PC-9 (cell line): ENCODE measurements at regions not wholly inside any gene's neighbourhood (a gene's known extent, or its start where the extent isn't known, plus 50 kb on each side); places are given as distances from the start of the nearest gene placed in this dataset.
"Not testable (repeated sequence)": the region's sequence is repeated elsewhere in the genome, so short reads cannot be mapped to it uniquely, and the experiment has no call there.

ENCODE experiments used
- BruUV-seq: library from RNA; stranded (reverse); fragments of 400-500 nt; replicated peaks from 2 replicates; lab custom pipeline; 2021; lab: Mats Ljungman, UMichigan
- CTCF ChIA-PET: fragments of 300-600 bp; sonication (Branson Sonifier 250); formaldehyde crosslinking; loops from one replicate; lab custom pipeline; 2022; ENCODE audit warnings: antibody characterized with exemption; lab: Charles Lee
- POLR2A ChIA-PET: fragments of 300-600 bp; sonication (Branson Sonifier 250); formaldehyde crosslinking; loops from one replicate; lab custom pipeline; 2022; ENCODE audit warnings: antibody characterized with exemption; ENCODE audit not compliant: unreplicated experiment; lab: Charles Lee
- DNase-seq, 2 experiments: peaks; one replicate each; pipeline versions ENCODE4 v3.0.0 to v3.0.0-alpha.2; 2015 to 2022; ENCODE audit warnings: mixed read lengths in 1 of 2
- H2AFZ ChIP-seq: fragments of 200-600 bp; sonication (generic); 2 replicates; pipeline ENCODE4 v1.8.1; 2017; ENCODE audit warnings: antibody characterized with exemption
- H3F3A ChIP-seq: fragments of 200-600 bp; sonication (generic); 2 replicates; pipeline ENCODE4 v1.8.1; 2017; ENCODE audit warnings: antibody characterized with exemption, mild to moderate bottlenecking, low read depth; ENCODE audit not compliant: insufficient read depth
- H3K27ac ChIP-seq: fragments of 200-600 bp; sonication (generic); 2 replicates; pipeline ENCODE4 v1.6.1; 2016; ENCODE audit warnings: mixed run types
- H3K27me3 ChIP-seq: fragments of 200-600 bp; sonication (generic); 2 replicates; pipeline ENCODE4 v1.6.1; 2016; ENCODE audit warnings: low read depth, mixed run types; ENCODE audit not compliant: insufficient read depth
- H3K36me3 ChIP-seq: fragments of 200-600 bp; sonication (generic); 2 replicates; pipeline ENCODE4 v1.6.1; 2016; ENCODE audit warnings: low read depth, mixed run types
- H3K4me1 ChIP-seq: fragments of 200-600 bp; sonication (generic); replicated peaks from 2 replicates; pipeline ENCODE4 v1.6.1; 2016; ENCODE audit warnings: mixed run types; ENCODE audit not compliant: insufficient read depth
- H3K4me2 ChIP-seq: fragments of 200-600 bp; sonication (generic); 2 replicates; pipeline ENCODE4 v1.6.1; 2017; ENCODE audit warnings: mixed run types
- H3K4me3 ChIP-seq: fragments of 200-600 bp; sonication (generic); 2 replicates; pipeline ENCODE4 v1.6.1; 2016; ENCODE audit warnings: mixed run types
- H3K79me2 ChIP-seq: fragments of 200-600 bp; sonication (generic); 2 replicates; pipeline ENCODE4 v1.6.1; 2017; ENCODE audit warnings: low read depth, mixed run types
- H3K9me2 ChIP-seq: fragments of 200-600 bp; sonication (generic); 2 replicates; pipeline ENCODE4 v1.8.1; 2017; ENCODE audit warnings: mild to moderate bottlenecking; ENCODE audit not compliant: insufficient read depth
- H3K9me3 ChIP-seq: fragments of 200-600 bp; sonication (generic); 2 replicates; pipeline ENCODE4 v1.8.1; 2016; ENCODE audit warnings: low read depth; ENCODE audit not compliant: insufficient read depth
- H4K20me1 ChIP-seq: fragments of 200-600 bp; sonication (generic); 2 replicates; pipeline ENCODE4 v1.8.1; 2017; ENCODE audit not compliant: insufficient read depth
- CTCF ChIP-seq: fragments of 200-600 bp; sonication (generic); conservative IDR thresholded peaks from 2 replicates; pipeline ENCODE4 v1.6.1; 2017; ENCODE audit warnings: mixed run types, antibody characterized with exemption, mild to moderate bottlenecking, moderate library complexity
- EZH2 ChIP-seq: fragments of 200-600 bp; sonication (generic); IDR thresholded peaks from 2 replicates; pipeline ENCODE4 v1.8.0; 2017; ENCODE audit warnings: antibody characterized with exemption, low read depth
- intact Hi-C: fragments of 100-400 bp; cut with micrococcal nuclease; formaldehyde crosslinking; loops from one replicate; pipeline ENCODE4 v1.10.0; 2022; ENCODE audit not compliant: unreplicated experiment

DNA sequence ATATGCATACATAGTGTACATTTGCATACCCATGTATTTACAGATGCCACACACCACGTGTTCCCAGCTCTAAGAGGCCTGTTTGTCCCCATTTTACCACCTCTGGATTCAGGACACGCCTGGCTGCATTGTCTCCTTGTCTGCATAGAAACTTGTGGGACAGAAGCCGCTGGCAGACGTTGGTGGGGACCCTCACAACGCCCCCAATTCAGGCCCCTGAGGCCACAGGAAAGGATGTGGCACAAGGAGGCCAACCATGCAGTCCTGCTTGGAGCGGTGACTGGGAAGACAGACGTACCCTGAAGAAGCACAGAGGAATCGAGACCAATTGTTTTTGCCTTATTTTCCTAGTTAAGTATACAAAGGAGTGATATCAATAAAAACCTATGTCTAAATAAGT lies 96.1 kb downstream of the ANKRD10 start:
- TF ChIP-seq CTCF (no peak), EZH2 (no peak)
- no peak overlapping the region for H3K4me2 ChIP-seq
- ChIA-PET CTCF (interaction anchor here (0.6 kb wide), 1 partner anchor 1904 kb away, joined by 3 read pairs; no protein-coding TSS in a partner anchor), POLR2A (no interaction called here)
- H3K27me3 ChIP-seq: no peaks in the 10 kb centered on the region
- H3K27ac ChIP-seq: no peak overlapping the region
- H3K9me2 ChIP-seq: no peaks in the 10 kb centered on the region
- no peak for DNase-seq
- peaks cover 18% of the 10 kb centered on the region; the same call in 1 of the 2 replicates for H3F3A ChIP-seq
- intact Hi-C loops: loop anchor here (1.0 to 5.0 kb wide), 4 partner anchors 101 to 592 kb away; no protein-coding TSS in a partner anchor
- no peak overlapping the region for H3K4me3 ChIP-seq
- no peaks in the 10 kb centered on the region for H3K79me2 ChIP-seq
- no peaks in the 10 kb centered on the region for H3K36me3 ChIP-seq
- peaks cover 18% of the 10 kb centered on the region; the same call in 1 of the 2 replicates for H3K4me1 ChIP-seq
- no peaks in the 10 kb centered on the region for H3K9me3 ChIP-seq
- no peak overlapping the region for H2AFZ ChIP-seq
- H4K20me1 ChIP-seq: no peaks in the 10 kb centered on the region
- no TSS peak for BruUV-seq

GRCh38 chr13:110819203-110820014 lies 95.5 kb downstream of the ANKRD10 start:
- TF ChIP-seq EZH2 (no peak), CTCF (peak; percentile 99)
- no peak overlapping the region for H3K4me3 ChIP-seq
- peak overlapping the region; percentile 64 for H3K4me2 ChIP-seq
- CTCF ChIA-PET: no interaction called here
- no peaks in the 10 kb centered on the region for H3K27me3 ChIP-seq
- H3K4me1 ChIP-seq: peaks cover 18% of the 10 kb centered on the region; the same call in 1 of the 2 replicates
- no peaks in the 10 kb centered on the region for H3K9me2 ChIP-seq
- no peaks in the 10 kb centered on the region for H4K20me1 ChIP-seq
- no TSS peak for BruUV-seq
- H3K79me2 ChIP-seq: no peaks in the 10 kb centered on the region
- peak; percentile 62 to 72 for DNase-seq
- H3K36me3 ChIP-seq: no peaks in the 10 kb centered on the region
- POLR2A ChIA-PET: no interaction called here
- H3F3A ChIP-seq: peaks cover 18% of the 10 kb centered on the region; the same call in 1 of the 2 replicates
- no peak overlapping the region for H3K27ac ChIP-seq
- H2AFZ ChIP-seq: no peak overlapping the region
- intact Hi-C loops: loop anchor here (1.0 to 5.0 kb wide), 4 partner anchors 102 to 593 kb away; no protein-coding TSS in a partner anchor
- no peaks in the 10 kb centered on the region for H3K9me3 ChIP-seq

- Histone ChIP-seq H3K4me1 (peaks cover 11% of the 10 kb centered on the region; the same call in 1 of the 2 replicates), H4K20me1 (no peaks in the 10 kb centered on the region), H3K9me3 (no peaks in the 10 kb centered on the region), H3K4me3 (no peak overlapping the region), H3F3A (peaks cover 11% of the 10 kb centered on the region; the same call in 1 of the 2 replicates), H3K79me2 (no peaks in the 10 kb centered on the region), H3K36me3 (no peaks in the 10 kb centered on the region), H3K4me2 (no peak overlapping the region), H3K27ac (no peak overlapping the region), H2AFZ (no peak overlapping the region), H3K9me2 (no peaks in the 10 kb centered on the region), H3K27me3 (no peaks in the 10 kb centered on the region)
- intact Hi-C loops: no loop called here
- no TSS peak for BruUV-seq
- CTCF ChIA-PET: no interaction called here
- POLR2A ChIA-PET: no interaction called here
- DNase-seq: no peak
- no peak for TF ChIP-seq CTCF
- no peak for TF ChIP-seq EZH2
These were observed 94.5 kb downstream of the ANKRD10 start for GRCh38 chr13:110820322-110820721.

DNA sequence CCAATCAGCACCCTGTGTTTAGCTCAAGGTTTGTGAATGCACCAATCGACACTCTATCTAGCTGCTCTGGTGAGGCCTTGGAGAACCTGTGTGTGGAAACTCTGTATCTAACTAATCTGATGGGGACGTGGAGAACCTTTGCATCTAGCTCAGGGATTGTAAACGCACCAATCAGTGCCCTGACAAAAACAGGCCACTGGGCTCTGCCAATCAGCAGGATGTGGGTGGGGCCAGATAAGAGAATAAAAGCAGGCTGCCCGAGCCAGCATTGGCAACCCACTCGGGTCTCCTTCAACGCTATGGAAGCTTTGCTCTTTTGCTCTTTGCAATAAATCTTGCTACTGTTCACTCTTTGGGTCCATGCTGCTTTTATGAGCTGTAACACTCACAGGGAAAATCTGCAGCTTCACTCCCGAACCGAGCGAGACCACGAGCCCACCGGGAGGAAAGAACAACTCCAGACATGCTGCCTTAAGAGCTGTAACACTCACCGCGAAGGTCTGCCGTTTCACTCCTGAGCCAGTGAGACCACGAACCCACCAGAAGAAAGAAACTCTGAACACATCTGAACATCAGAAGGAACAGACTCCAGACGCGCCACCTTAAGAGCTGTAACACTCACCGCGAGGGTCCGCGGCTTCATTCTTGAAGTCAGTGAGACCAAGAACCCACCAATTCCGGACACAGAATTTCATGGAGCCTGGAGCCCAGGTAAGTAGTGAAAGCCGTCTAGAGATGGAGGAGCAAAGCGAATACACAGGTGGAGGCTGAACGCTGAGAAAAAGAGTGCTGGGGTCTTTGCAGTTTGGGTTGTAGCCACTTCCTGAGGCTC lies 92.8 kb downstream of the ANKRD10 start:
- H3K4me3 ChIP-seq, H4K20me1 ChIP-seq, H3K9me3 ChIP-seq, H3K36me3 ChIP-seq, H3K4me1 ChIP-seq, H2AFZ ChIP-seq, CTCF ChIA-PET, H3K4me2 ChIP-seq, POLR2A ChIA-PET, H3K9me2 ChIP-seq, H3F3A ChIP-seq, H3K27ac ChIP-seq, intact Hi-C loops, H3K27me3 ChIP-seq, H3K79me2 ChIP-seq, BruUV-seq, DNase-seq: not testable (repeated sequence)
